ENCODE measurements at regions not wholly inside any gene's neighbourhood (a gene's known extent, or its start where the extent isn't known, plus 50 kb on each side); places are given as distances from the start of the nearest gene placed in this dataset.

DNA sequence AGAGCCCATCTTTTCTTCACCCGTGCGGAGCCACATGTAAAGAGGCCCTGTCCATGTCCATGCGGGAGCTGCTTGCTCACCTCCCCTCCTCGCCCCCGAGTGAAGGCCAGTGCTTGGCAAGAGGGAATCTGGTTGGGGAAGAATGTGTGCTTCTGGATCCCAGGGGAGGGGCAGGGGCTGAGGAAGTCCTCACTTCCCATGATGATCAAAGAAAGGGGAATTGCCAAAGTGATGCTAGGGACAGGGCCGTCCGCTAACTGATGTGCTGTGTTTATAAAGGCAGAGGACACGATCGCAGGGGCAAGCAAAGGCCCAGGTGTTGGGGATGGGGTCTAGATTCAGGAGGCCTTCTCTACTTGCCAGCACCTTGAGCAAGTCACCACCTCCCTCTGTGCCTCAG is 137.4 kb upstream of the PRMT8 start:
- Histone ChIP-seq H3K4me1 (ENCODE audit: control insufficient read depth, insufficient read depth, low read length) (no peaks in the 10 kb centered on the region), H3K27ac (ENCODE audit: low read depth, low read length) (no peak overlapping the region), H3K27me3 (ENCODE audit: control insufficient read depth, insufficient read depth, low read length, poor library complexity, severe bottlenecking) (no peaks in the 10 kb centered on the region), H3K9ac (ENCODE audit: extremely low read depth, low read length, poor library complexity, severe bottlenecking) (no peak overlapping the region), H3K9me3 (ENCODE audit: control insufficient read depth, low read length) (no peaks in the 10 kb centered on the region), H3K4me3 (ENCODE audit: low read length) (no peak overlapping the region), H3K36me3 (ENCODE audit: control insufficient read depth, insufficient read depth, low read length) (no peaks in the 10 kb centered on the region)
- WGBS, 2 experiments (ENCODE audit: insufficient coverage in 1 of 2, insufficient read length in 1 of 2): 98% methylated on average over 7 to 9 of the region's 9 CpGs
- H3K4me3 Mint-ChIP-seq: no peak overlapping the region
- peaks cover 16% of the 10 kb centered on the region for H3K4me1 Mint-ChIP-seq
- no peaks in the 10 kb centered on the region for H3K9me3 Mint-ChIP-seq
- no peak overlapping the region for H3K27ac Mint-ChIP-seq
- no peaks in the 10 kb centered on the region for H3K36me3 Mint-ChIP-seq (ENCODE audit: low read depth)
- TF ChIP-seq, protein P1, sequence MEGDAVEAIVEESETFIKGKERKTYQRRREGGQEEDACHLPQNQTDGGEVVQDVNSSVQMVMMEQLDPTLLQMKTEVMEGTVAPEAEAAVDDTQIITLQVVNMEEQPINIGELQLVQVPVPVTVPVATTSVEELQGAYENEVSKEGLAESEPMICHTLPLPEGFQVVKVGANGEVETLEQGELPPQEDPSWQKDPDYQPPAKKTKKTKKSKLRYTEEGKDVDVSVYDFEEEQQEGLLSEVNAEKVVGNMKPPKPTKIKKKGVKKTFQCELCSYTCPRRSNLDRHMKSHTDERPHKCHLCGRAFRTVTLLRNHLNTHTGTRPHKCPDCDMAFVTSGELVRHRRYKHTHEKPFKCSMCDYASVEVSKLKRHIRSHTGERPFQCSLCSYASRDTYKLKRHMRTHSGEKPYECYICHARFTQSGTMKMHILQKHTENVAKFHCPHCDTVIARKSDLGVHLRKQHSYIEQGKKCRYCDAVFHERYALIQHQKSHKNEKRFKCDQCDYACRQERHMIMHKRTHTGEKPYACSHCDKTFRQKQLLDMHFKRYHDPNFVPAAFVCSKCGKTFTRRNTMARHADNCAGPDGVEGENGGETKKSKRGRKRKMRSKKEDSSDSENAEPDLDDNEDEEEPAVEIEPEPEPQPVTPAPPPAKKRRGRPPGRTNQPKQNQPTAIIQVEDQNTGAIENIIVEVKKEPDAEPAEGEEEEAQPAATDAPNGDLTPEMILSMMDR (conservative IDR thresholded peaks at IDR 0.05): no peak
- H3K27me3 Mint-ChIP-seq (ENCODE audit: insufficient read depth): peaks cover 16% of the 10 kb centered on the region
- DNase-seq: no peak

DNA sequence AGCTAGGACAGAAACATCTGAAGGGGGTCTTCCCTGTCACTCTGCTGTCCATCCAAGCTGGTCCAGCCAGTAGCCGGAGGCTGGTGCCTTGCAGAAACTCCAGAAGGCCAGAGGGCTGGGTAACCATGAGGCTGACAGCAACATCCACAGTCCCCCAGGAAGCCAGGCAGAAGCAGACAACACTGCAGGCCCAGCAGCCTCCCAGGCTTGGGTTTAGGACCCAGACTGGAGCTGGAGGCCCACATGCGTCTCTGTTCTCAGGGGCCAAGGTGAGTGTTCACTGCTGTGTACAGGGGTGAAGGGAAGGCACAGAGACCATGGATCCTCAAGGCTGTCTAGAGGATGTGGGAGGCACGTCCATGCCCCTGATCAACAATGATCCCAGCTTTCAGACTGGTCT is 136.4 kb upstream of the PRMT8 start:
- H3K4me1 Mint-ChIP-seq: peaks cover 17% of the 10 kb centered on the region
- no peak for DNase-seq
- Histone ChIP-seq H3K27me3 (ENCODE audit: control insufficient read depth, insufficient read depth, low read length, poor library complexity, severe bottlenecking) (no peaks in the 10 kb centered on the region), H3K9me3 (ENCODE audit: control insufficient read depth, low read length) (no peaks in the 10 kb centered on the region), H3K27ac (ENCODE audit: low read depth, low read length) (no peak overlapping the region), H3K36me3 (ENCODE audit: control insufficient read depth, insufficient read depth, low read length) (no peaks in the 10 kb centered on the region), H3K4me3 (ENCODE audit: low read length) (no peak overlapping the region), H3K9ac (ENCODE audit: extremely low read depth, low read length, poor library complexity, severe bottlenecking) (no peak overlapping the region), H3K4me1 (ENCODE audit: control insufficient read depth, insufficient read depth, low read length) (no peaks in the 10 kb centered on the region)
- H3K4me3 Mint-ChIP-seq: no peak overlapping the region
- 87 to 100% methylated on average over 2 to 3 of the region's 3 CpGs for WGBS, 2 experiments (ENCODE audit: insufficient coverage in 1 of 2, insufficient read length in 1 of 2)
- peaks cover 10% of the 10 kb centered on the region for H3K27me3 Mint-ChIP-seq (ENCODE audit: insufficient read depth)
- H3K9me3 Mint-ChIP-seq: no peaks in the 10 kb centered on the region
- TF ChIP-seq, protein P1 (conservative IDR thresholded peaks at IDR 0.05): no peak
- H3K27ac Mint-ChIP-seq: no peak overlapping the region
- H3K36me3 Mint-ChIP-seq (ENCODE audit: low read depth): no peaks in the 10 kb centered on the region

DNA sequence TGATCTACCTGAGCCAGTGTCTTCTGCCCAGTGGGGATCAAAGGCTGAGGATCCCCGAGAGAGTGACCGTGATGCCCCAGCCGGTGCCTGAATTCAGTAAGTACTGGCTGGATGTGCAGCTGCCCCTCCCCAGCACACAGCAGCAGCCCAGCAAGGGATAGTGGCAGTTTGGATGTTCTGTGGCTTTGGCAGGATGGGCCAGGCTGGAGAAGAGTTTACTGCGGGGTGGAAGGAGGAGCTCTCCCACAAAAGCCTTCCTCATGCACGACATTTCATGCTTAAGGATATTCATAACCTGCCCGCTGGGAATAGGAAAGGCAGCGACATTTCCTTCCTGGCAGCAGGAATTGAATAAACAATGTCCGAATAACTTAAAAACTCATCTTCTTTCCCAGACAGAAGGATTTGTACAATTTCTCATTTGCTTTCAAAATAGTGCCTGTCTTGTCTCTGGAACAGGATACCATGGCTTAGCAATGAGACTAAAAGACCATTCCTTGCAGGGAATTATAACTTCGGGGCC is 135.6 kb upstream of the PRMT8 start:
- H3K4me3 ChIP-seq (ENCODE audit: low read length): no peak overlapping the region
- TF ChIP-seq, protein P1 (conservative IDR thresholded peaks at IDR 0.05): no peak
- H3K36me3 Mint-ChIP-seq (ENCODE audit: low read depth): no peaks in the 10 kb centered on the region
- 90% methylated on average over 5 to 9 of the region's 9 CpGs for WGBS, 2 experiments (ENCODE audit: insufficient coverage in 1 of 2, insufficient read length in 1 of 2)
- no peaks in the 10 kb centered on the region for H3K27me3 ChIP-seq (ENCODE audit: control insufficient read depth, insufficient read depth, low read length, poor library complexity, severe bottlenecking)
- peaks cover 17% of the 10 kb centered on the region for H3K4me1 Mint-ChIP-seq
- no peaks in the 10 kb centered on the region for H3K4me1 ChIP-seq (ENCODE audit: control insufficient read depth, insufficient read depth, low read length)
- DNase-seq: no peak
- no peak overlapping the region for H3K9ac ChIP-seq (ENCODE audit: extremely low read depth, low read length, poor library complexity, severe bottlenecking)
- H3K36me3 ChIP-seq (ENCODE audit: control insufficient read depth, insufficient read depth, low read length): no peaks in the 10 kb centered on the region
- H3K27ac ChIP-seq (ENCODE audit: low read depth, low read length): no peak overlapping the region
- H3K27me3 Mint-ChIP-seq (ENCODE audit: insufficient read depth): peaks cover 8% of the 10 kb centered on the region
- no peak overlapping the region for H3K27ac Mint-ChIP-seq
- H3K4me3 Mint-ChIP-seq: no peak overlapping the region
- H3K9me3 ChIP-seq (ENCODE audit: control insufficient read depth, low read length): no peaks in the 10 kb centered on the region
- H3K9me3 Mint-ChIP-seq: no peaks in the 10 kb centered on the region
